Esophagus muscularis mucosa (tissue), 4 donors: ENCODE measurements at regions not wholly inside any gene's neighbourhood (a gene's known extent, or its start where the extent isn't known, plus 50 kb on each side); places are given as distances from the start of the nearest gene placed in this dataset.

ENCODE experiments used
- DNase-seq: peaks from one replicate; pipeline ENCODE4 v3.0.0-alpha.2; 2017; ENCODE audit errors: extremely low spot score
- H3K27ac ChIP-seq, 4 donors: fragments of 200-600 bp; sonication (generic); replicated peaks in 1 of 4; 1 replicate in 3 of 4; 2 replicates in 1 of 4; pipeline ENCODE4 v1.5.1; 2016 to 2019; ENCODE audit warnings: mild to moderate bottlenecking in 1 of 4
- H3K27me3 ChIP-seq, 4 donors: fragments of 200-600 bp; sonication (generic); one replicate each; pipeline versions ENCODE4 v1.5.1 to v1.6.0; 2016 to 2019
- H3K36me3 ChIP-seq, 4 donors: fragments of 200-600 bp; sonication (generic); one replicate each; pipeline ENCODE4 v1.5.1; 2016 to 2019
- H3K4me1 ChIP-seq, 4 donors: fragments of 200-600 bp; sonication (generic); one replicate each; pipeline ENCODE4 v1.5.1; 2016 to 2019
- H3K4me3 ChIP-seq, 4 donors: fragments of 200-600 bp; sonication (generic); 1 replicate in 2 of 4; 2 replicates in 2 of 4; pipeline ENCODE4 v1.5.1; 2016 to 2019; ENCODE audit warnings: mild to moderate bottlenecking in 4 of 4, moderate library complexity in 1 of 4
- H3K9me3 ChIP-seq, 4 donors: fragments of 200-600 bp; sonication (generic); 1 replicate in 3 of 4; 2 replicates in 1 of 4; pipeline ENCODE4 v1.5.1; 2016 to 2019
- EP300 ChIP-seq: sonication (generic); formaldehyde crosslinking; IDR thresholded peaks from one replicate; pipeline ENCODE4 v1.6.1; 2017; ENCODE audit warnings: antibody characterized with exemption
- POLR2A ChIP-seq: fragments of 450-650 bp; IDR thresholded peaks from one replicate; pipeline ENCODE4 v1.6.1; 2017; ENCODE audit warnings: antibody characterized with exemption, moderate library complexity, mild to moderate bottlenecking, low read depth
- POLR2AphosphoS5 ChIP-seq, 2 donors: sonication (generic); formaldehyde crosslinking; IDR thresholded peaks; one replicate each; pipeline ENCODE4 v1.6.1; 2017; ENCODE audit warnings: antibody characterized with exemption in 2 of 2
- WGBS: methylation state at CpG from one replicate; pipeline ENCODE4 v1.1.5; 2018; 5-methylcytosine and 5-hydroxymethylcytosine counted together
- intact Hi-C: fragments of 100-400 bp; cut with DNase I; formaldehyde crosslinking; loops from one replicate; pipeline ENCODE4 v1.15.1; 2023
- TF ChIP-seq, protein P1 (sequence below), 3 experiments: fragments of 200-600 bp in 2 of 3; fragments of 450-650 bp in 1 of 3; sonication (generic) in 2 of 3; IDR thresholded peaks; one replicate each; pipeline ENCODE4 v1.5.1; 2017 to 2019; ENCODE audit warnings: antibody characterized with exemption in 3 of 3, mild to moderate bottlenecking in 2 of 3, moderate library complexity in 1 of 3

DNA sequence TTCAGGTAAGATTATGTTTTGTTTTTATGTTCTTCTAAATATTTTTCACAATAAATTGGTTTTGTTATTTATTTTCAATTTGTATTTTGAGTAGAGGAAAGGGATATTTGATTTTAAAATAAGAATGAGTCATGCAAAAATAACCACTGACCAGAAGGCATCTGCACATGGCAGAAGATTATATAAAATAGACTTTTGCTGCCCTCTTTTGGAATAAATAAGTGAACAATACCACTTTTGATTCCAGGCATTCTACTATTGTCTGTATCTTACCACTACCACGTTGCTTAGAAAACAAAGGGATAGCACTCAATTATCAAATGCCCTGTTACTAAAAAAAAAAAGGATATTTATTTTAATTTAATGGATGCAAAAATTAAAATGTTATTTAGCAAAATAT is 227.3 kb upstream of the ITGA1 start:
- Histone ChIP-seq H3K9me3 (no peaks in the 10 kb centered on the region), H3K4me1 (no peaks in the 10 kb centered on the region), H3K27me3 (peaks cover 0 to 5% (median 0%) of the 10 kb centered on the region in 4 donors), H3K4me3 (no peak overlapping the region), H3K27ac (no peak overlapping the region), H3K36me3 (no peaks in the 10 kb centered on the region)
- 21% methylated on average over 1 of the region's 1 CpG for WGBS
- intact Hi-C loops = no loop called here
- DNase-seq = no peak
- TF ChIP-seq, protein P1, sequence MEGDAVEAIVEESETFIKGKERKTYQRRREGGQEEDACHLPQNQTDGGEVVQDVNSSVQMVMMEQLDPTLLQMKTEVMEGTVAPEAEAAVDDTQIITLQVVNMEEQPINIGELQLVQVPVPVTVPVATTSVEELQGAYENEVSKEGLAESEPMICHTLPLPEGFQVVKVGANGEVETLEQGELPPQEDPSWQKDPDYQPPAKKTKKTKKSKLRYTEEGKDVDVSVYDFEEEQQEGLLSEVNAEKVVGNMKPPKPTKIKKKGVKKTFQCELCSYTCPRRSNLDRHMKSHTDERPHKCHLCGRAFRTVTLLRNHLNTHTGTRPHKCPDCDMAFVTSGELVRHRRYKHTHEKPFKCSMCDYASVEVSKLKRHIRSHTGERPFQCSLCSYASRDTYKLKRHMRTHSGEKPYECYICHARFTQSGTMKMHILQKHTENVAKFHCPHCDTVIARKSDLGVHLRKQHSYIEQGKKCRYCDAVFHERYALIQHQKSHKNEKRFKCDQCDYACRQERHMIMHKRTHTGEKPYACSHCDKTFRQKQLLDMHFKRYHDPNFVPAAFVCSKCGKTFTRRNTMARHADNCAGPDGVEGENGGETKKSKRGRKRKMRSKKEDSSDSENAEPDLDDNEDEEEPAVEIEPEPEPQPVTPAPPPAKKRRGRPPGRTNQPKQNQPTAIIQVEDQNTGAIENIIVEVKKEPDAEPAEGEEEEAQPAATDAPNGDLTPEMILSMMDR (IDR thresholded peaks at IDR 0.05) = peak in 2 of 3 experiments; percentile 17 to 25
- no peak for TF ChIP-seq POLR2A

DNA sequence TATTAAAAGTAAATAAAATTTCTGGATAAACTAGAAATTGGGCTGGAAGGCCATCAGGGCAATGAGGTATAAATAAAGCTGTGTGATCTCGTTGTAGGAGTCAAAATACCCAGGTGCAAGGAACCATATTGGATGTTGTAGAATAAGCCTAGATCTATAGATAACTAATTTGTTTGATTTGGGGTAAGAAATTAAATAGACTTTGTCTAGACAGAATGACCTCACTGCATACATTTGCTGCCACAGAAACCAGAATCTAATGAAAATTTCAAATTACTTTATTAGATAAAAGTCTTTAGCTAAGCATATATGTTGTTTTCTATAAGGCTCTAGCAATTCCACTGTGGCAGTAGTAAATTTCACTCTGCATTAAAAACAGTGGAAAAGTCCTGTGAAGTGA is 225.2 kb upstream of the ITGA1 start:
- intact Hi-C loops = no loop called here
- TF ChIP-seq, protein P1 (IDR thresholded peaks at IDR 0.05) = no peak
- no peak for TF ChIP-seq POLR2A
- TF ChIP-seq EP300 = no peak
- no peak for TF ChIP-seq POLR2AphosphoS5 (IDR thresholded peaks at IDR 0.05)
- 38% methylated on average over 1 of the region's 1 CpG for WGBS

DNA sequence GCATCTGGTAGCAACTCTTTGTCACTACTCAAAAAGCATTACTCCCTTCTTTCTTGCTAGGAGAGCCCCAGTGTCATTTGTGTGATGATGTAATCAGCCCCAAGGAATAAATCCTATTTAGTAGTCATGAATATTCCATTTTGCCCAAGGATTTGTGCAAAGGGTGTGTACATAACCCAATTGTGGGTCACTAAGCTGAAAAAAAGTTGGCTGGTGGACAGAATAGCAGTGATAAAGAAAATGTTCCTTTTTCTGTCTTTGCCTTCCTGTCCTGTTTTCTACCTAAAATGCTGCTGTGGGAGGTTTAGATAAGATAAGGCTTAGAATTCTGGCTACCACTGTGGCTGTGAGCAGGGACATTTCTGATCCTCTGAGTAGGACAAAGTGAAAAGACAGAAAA is 223.1 kb upstream of the ITGA1 start:
- Histone ChIP-seq H3K9me3 (peaks cover 0 to 4% (median 0%) of the 10 kb centered on the region in 4 donors), H3K4me3 (no peak overlapping the region), H3K27me3 (peaks cover 0 to 5% (median 0%) of the 10 kb centered on the region in 4 donors), H3K27ac (no peak overlapping the region), H3K36me3 (no peaks in the 10 kb centered on the region), H3K4me1 (no peaks in the 10 kb centered on the region)
- DNase-seq = no peak
- TF ChIP-seq POLR2A = no peak
- TF ChIP-seq EP300 = no peak
- TF ChIP-seq, protein P1 (IDR thresholded peaks at IDR 0.05) = no peak
- TF ChIP-seq POLR2AphosphoS5 (IDR thresholded peaks at IDR 0.05) = no peak
- intact Hi-C loops = no loop called here

More for the DNA sequence above, 225.2 kb upstream of the ITGA1 start:
- no peak overlapping the region for H3K4me3 ChIP-seq
- no peaks in the 10 kb centered on the region for H3K4me1 ChIP-seq
- H3K9me3 ChIP-seq = no peaks in the 10 kb centered on the region
- no peaks in the 10 kb centered on the region for H3K36me3 ChIP-seq
- H3K27me3 ChIP-seq = peaks cover 0 to 5% (median 0%) of the 10 kb centered on the region in 4 donors
- no peak for DNase-seq
- H3K27ac ChIP-seq = no peak overlapping the region

DNA sequence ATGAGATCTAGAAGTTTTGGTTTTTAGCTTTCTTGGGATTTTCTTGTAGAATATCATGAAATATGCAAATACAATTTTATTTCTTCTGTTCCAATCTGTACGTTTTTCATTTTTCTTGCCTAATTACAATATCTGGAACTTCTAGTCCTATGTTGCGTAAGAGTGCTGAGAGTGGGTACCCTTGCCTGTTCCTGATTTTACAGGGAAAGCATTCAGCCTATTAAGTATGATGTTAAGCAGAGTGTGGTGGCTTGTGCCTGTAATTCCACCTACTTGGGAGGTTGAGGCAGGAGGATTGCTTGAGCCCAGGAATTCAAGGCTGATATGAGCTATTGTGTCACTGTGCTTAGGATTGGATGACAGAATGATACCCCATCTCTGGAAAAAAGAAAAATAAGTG is 210.2 kb upstream of the ITGA1 start:
- Histone ChIP-seq H3K4me3 (no peak overlapping the region), H3K27ac (no peak overlapping the region), H3K27me3 (peaks cover 0 to 4% (median 0%) of the 10 kb centered on the region in 4 donors), H3K4me1 (no peaks in the 10 kb centered on the region), H3K36me3 (no peaks in the 10 kb centered on the region), H3K9me3 (no peaks in the 10 kb centered on the region)
- WGBS = 80% methylated on average over 2 of the region's 2 CpGs
- DNase-seq = no peak
- intact Hi-C loops = no loop called here
- TF ChIP-seq, protein P1 (IDR thresholded peaks at IDR 0.05) = no peak
- TF ChIP-seq POLR2AphosphoS5 (IDR thresholded peaks at IDR 0.05) (no peak), POLR2A (no peak), EP300 (no peak)

DNA sequence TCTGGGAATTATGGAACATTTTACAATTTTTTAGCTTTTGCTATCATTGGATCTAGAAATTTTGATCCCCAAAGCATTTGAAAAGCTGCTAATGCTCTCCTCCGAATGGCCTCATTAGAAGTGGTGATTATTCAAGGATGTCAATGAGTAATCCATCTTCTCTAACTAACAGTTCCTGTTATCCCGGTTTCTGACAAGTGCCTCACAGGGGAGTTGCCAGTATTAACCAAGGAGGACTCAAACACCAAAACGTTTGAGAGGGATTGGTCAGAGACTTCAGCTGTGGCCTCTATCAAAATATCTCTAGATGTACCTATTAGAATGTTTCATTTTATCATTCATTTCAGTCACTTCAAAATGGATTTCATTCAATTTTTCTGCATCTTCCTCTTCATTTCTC is 208.3 kb upstream of the ITGA1 start:
- Histone ChIP-seq H3K4me3 (no peak overlapping the region), H3K36me3 (no peaks in the 10 kb centered on the region), H3K4me1 (no peaks in the 10 kb centered on the region), H3K9me3 (peaks cover 0 to 2% (median 0%) of the 10 kb centered on the region in 4 donors), H3K27ac (no peak overlapping the region), H3K27me3 (peaks cover 0 to 4% (median 0%) of the 10 kb centered on the region in 4 donors)
- no peak for TF ChIP-seq EP300
- TF ChIP-seq, protein P1 (IDR thresholded peaks at IDR 0.05) = no peak
- no peak for TF ChIP-seq POLR2A
- TF ChIP-seq POLR2AphosphoS5 (IDR thresholded peaks at IDR 0.05) = no peak
- DNase-seq = no peak
- WGBS = 31% methylated on average over 3 of the region's 3 CpGs
- intact Hi-C loops = no loop called here
